Fibroblast of pulmonary artery (primary cell): ENCODE measurements at regions not wholly inside any gene's neighbourhood (a gene's known extent, or its start where the extent isn't known, plus 50 kb on each side); places are given as distances from the start of the nearest gene placed in this dataset.

Experiments used
- DNase-seq: peaks from one replicate; pipeline ENCODE4 v3.0.0-alpha.2; 2010; ENCODE audit warnings: low read depth
- H3K4me3 ChIP-seq: replicated peaks from 2 replicates; pipeline ENCODE4 v1.5.1; 2011; ENCODE audit warnings: low read depth, mild to moderate bottlenecking, control low read depth, low read length, moderate library complexity
- CTCF ChIP-seq: IDR thresholded peaks from 2 replicates; pipeline ENCODE4 v1.5.1; 2011; ENCODE audit warnings: mild to moderate bottlenecking, control low read depth, low read length, inconsistent platforms; ENCODE audit errors: missing control alignments

GRCh38 chr5:130270786-130271185 is 366.5 kb downstream of the CHSY3 start:
- no peak for TF ChIP-seq CTCF
- no peak for DNase-seq
- no peak overlapping the region for H3K4me3 ChIP-seq

GRCh38 chr5:130268489-130268888 is 364.2 kb downstream of the CHSY3 start:
- DNase-seq = no peak
- no peak overlapping the region for H3K4me3 ChIP-seq
- TF ChIP-seq CTCF = no peak

GRCh38 chr5:130267926-130268325 is 363.7 kb downstream of the CHSY3 start:
- no peak for DNase-seq
- H3K4me3 ChIP-seq = no peak overlapping the region
- no peak for TF ChIP-seq CTCF

GRCh38 chr5:130260481-130260880 is 356.2 kb downstream of the CHSY3 start:
- no peak for DNase-seq
- TF ChIP-seq CTCF = no peak
- no peak overlapping the region for H3K4me3 ChIP-seq

GRCh38 chr5:130251931-130252330 is 347.7 kb downstream of the CHSY3 start:
- DNase-seq = no peak
- TF ChIP-seq CTCF = no peak
- H3K4me3 ChIP-seq = no peak overlapping the region

GRCh38 chr5:130243641-130244040 is 339.4 kb downstream of the CHSY3 start:
- H3K4me3 ChIP-seq = no peak overlapping the region
- no peak for TF ChIP-seq CTCF
- no peak for DNase-seq

GRCh38 chr5:130237721-130238120 is 333.5 kb downstream of the CHSY3 start:
- DNase-seq = peak; percentile 12
- no peak overlapping the region for H3K4me3 ChIP-seq
- no peak for TF ChIP-seq CTCF
